ENCODE measurements at regions not wholly inside any gene's neighbourhood (a gene's known extent, or its start where the extent isn't known, plus 50 kb on each side); places are given as distances from the start of the nearest gene placed in this dataset.
A peak's percentile ranks its signal among the peaks of the same experiment; 100 is the strongest.

- no peak overlapping the region for H3K9ac ChIP-seq (ENCODE audit: extremely low read depth, insufficient read length, low read length)
- H2BK20ac ChIP-seq (ENCODE audit: low read depth, low read length, poor library complexity, severe bottlenecking), result no peak overlapping the region
- no peak overlapping the region for H4K91ac ChIP-seq (ENCODE audit: insufficient read length, low read depth, low read length)
- H3K36me3 Mint-ChIP-seq (ENCODE audit: insufficient read depth in 1 of 3, low read depth in 3 of 3), result peaks cover 0 to 16% (median 4%) of the 10 kb centered on the region in 3 experiments; a peak in 4 of 7 replicates
- no peaks in the 10 kb centered on the region for H4K20me1 ChIP-seq (ENCODE audit: control insufficient read depth, insufficient read depth, insufficient read length)
- H3K9me3 Mint-ChIP-seq, result peaks cover 66 to 72% of the 10 kb centered on the region in 2 experiments
- no CpG with 5 or more reads among the region's 37 CpGs for WGBS (ENCODE audit: extremely low coverage, insufficient read length, low lambda C conversion rate)
- H4K5ac ChIP-seq (ENCODE audit: insufficient read length, low read depth, low read length), result no peak overlapping the region
- no peak overlapping the region for H3K4me2 ChIP-seq (ENCODE audit: insufficient read depth, insufficient read length, low read length)
- no peaks in the 10 kb centered on the region for H3K79me2 ChIP-seq (ENCODE audit: insufficient read depth, low read length)
- no peak overlapping the region for H3K4me3 Mint-ChIP-seq
- H2BK5ac ChIP-seq (ENCODE audit: insufficient read length, low read length), result no peak overlapping the region
- no peak overlapping the region for H3K27ac Mint-ChIP-seq
- H3K23ac ChIP-seq (ENCODE audit: insufficient read length, low read depth, low read length), result no peak overlapping the region
- no peaks in the 10 kb centered on the region for H3K79me1 ChIP-seq (ENCODE audit: insufficient read depth, low read depth, low read length, poor library complexity, severe bottlenecking)
- no peaks in the 10 kb centered on the region for H3K27me3 ChIP-seq (ENCODE audit: insufficient read depth, low read length)
- H2AFZ ChIP-seq (ENCODE audit: low read length), result no peak overlapping the region
- no peak overlapping the region for H3K56ac ChIP-seq (ENCODE audit: insufficient read length, low read depth, low read length)
- no peak for TF ChIP-seq CTCF (conservative IDR thresholded peaks at IDR 0.05)
- no peak overlapping the region for H2BK12ac ChIP-seq (ENCODE audit: insufficient read length, low read depth, low read length)
- H2AK5ac ChIP-seq (ENCODE audit: insufficient read length, low read length), result no peak overlapping the region
- no peak overlapping the region for H2BK120ac ChIP-seq (ENCODE audit: low read depth, low read length, poor library complexity, severe bottlenecking)
- peak; percentile 7 for DNase-seq
- no peak overlapping the region for H3K18ac ChIP-seq (ENCODE audit: insufficient read length, low read depth, low read length)
- H3T11ph ChIP-seq (ENCODE audit: low read length), result no peak overlapping the region
- no peaks in the 10 kb centered on the region for H3K4me1 Mint-ChIP-seq
- H3K9me3 ChIP-seq (ENCODE audit: control insufficient read depth, low read depth, low read length), result peaks cover 12% of the 10 kb centered on the region
- no peaks in the 10 kb centered on the region for H3K4me1 ChIP-seq (ENCODE audit: insufficient read depth, low read length)
- H3K23me2 ChIP-seq (ENCODE audit: insufficient read length, low read depth, low read length, poor library complexity, severe bottlenecking), result no peaks in the 10 kb centered on the region
- peaks cover 2% of the 10 kb centered on the region; the same call in 1 of the 2 replicates for H3K27me3 Mint-ChIP-seq (ENCODE audit: low read depth)
- no peak overlapping the region for H3K27ac ChIP-seq (ENCODE audit: insufficient read length, low read depth, low read length)
- H3K4ac ChIP-seq (ENCODE audit: low read depth, low read length), result no peak overlapping the region
- no peak overlapping the region for H4K8ac ChIP-seq (replicated peaks; ENCODE audit: insufficient read length, low read depth, low read length)
- H2BK15ac ChIP-seq (ENCODE audit: low read depth, low read length), result no peak overlapping the region
- H3K14ac ChIP-seq (ENCODE audit: insufficient read depth, low read length), result no peak overlapping the region
These were observed 2798.7 kb upstream of the TEKT4 start for GRCh38 chr2:92072461-92073035.
